SU-DHL-6 (cell line): ENCODE measurements at regions not wholly inside any gene's neighbourhood (a gene's known extent, or its start where the extent isn't known, plus 50 kb on each side); places are given as distances from the start of the nearest gene placed in this dataset.

Experiments used
- H2AFZ ChIP-seq: fragments of 200-600 bp; sonication (generic); 2 replicates; pipeline ENCODE4 v1.6.1; 2014; ENCODE audit warnings: low read depth, mild to moderate bottlenecking, moderate library complexity, mixed read lengths, antibody characterized with exemption, low read length; ENCODE audit not compliant: severe bottlenecking
- H3F3A ChIP-seq: fragments of 200-600 bp; shearing (Covaris generic); 2 replicates; pipeline ENCODE4 v1.6.0; 2016; ENCODE audit warnings: antibody characterized with exemption, mild to moderate bottlenecking; ENCODE audit not compliant: insufficient read depth
- H3K27ac ChIP-seq: fragments of 200-600 bp; sonication (generic); 2 replicates; pipeline ENCODE4 v1.5.1; 2016; ENCODE audit warnings: low read depth, mild to moderate bottlenecking, low read length, moderate library complexity, mixed read lengths
- H3K27me3 ChIP-seq: fragments of 200-600 bp; sonication (generic), shearing (Covaris generic); 2 replicates; pipeline ENCODE4 v1.6.0; 2014; ENCODE audit warnings: mild to moderate bottlenecking, low read length
- H3K36me3 ChIP-seq: fragments of 200-600 bp; sonication (generic); 2 replicates; pipeline ENCODE4 v1.6.1; 2014; ENCODE audit warnings: mild to moderate bottlenecking, low read length, mixed read lengths
- H3K4me2 ChIP-seq: fragments of 300-600, 200-600 bp; shearing (Covaris generic), sonication (generic); 2 replicates; pipeline ENCODE4 v1.6.0; 2014; ENCODE audit warnings: low read length, low read depth, mild to moderate bottlenecking; ENCODE audit not compliant: poor library complexity, severe bottlenecking
- H3K4me3 ChIP-seq: fragments of 200-600 bp; sonication (generic); 2 replicates; pipeline ENCODE4 v1.5.1; 2014; ENCODE audit warnings: antibody characterized with exemption, low read length, mild to moderate bottlenecking, mixed read lengths; ENCODE audit not compliant: insufficient read depth, poor library complexity, severe bottlenecking
- H3K79me2 ChIP-seq: fragments of 200-600 bp; sonication (generic); 2 replicates; pipeline ENCODE4 v1.6.1; 2014; ENCODE audit warnings: mild to moderate bottlenecking, low read length, moderate library complexity; ENCODE audit not compliant: insufficient read depth
- H3K9ac ChIP-seq: fragments of 200-600 bp; sonication (generic); 2 replicates; pipeline ENCODE4 v1.7.0; 2014; ENCODE audit warnings: mild to moderate bottlenecking, low read length
- H3K9me2 ChIP-seq: fragments of 200-600 bp; sonication (generic); replicated peaks from 2 replicates; pipeline ENCODE4 v1.6.1; 2014; ENCODE audit warnings: low read length; ENCODE audit not compliant: insufficient read depth
- H3K9me3 ChIP-seq: fragments of 200-600 bp; sonication (generic); 2 replicates; pipeline ENCODE4 v1.6.1; 2014; ENCODE audit warnings: low read length, mixed read lengths; ENCODE audit not compliant: insufficient read depth
- H4K20me1 ChIP-seq: fragments of 200-600 bp; sonication (generic); 2 replicates; pipeline ENCODE4 v1.6.1; 2014; ENCODE audit warnings: low read depth, mild to moderate bottlenecking, antibody characterized with exemption, low read length, moderate library complexity, mixed read lengths
- EZH2phosphoT487 ChIP-seq: fragments of 200-600 bp; sonication (generic), shearing (Covaris generic); conservative IDR thresholded peaks from 2 replicates; pipeline ENCODE4 v1.6.1; 2018; ENCODE audit warnings: mild to moderate bottlenecking, antibody characterized with exemption, low read length, moderate library complexity, mixed read lengths
- TF ChIP-seq, protein P1 (sequence below): fragments of 200-600 bp; sonication (generic); IDR thresholded peaks from one replicate; pipeline ENCODE4 v1.5.1; 2017; ENCODE audit warnings: antibody characterized with exemption, mild to moderate bottlenecking, low read length, moderate library complexity; ENCODE audit not compliant: insufficient read depth, poor library complexity, severe bottlenecking

DNA sequence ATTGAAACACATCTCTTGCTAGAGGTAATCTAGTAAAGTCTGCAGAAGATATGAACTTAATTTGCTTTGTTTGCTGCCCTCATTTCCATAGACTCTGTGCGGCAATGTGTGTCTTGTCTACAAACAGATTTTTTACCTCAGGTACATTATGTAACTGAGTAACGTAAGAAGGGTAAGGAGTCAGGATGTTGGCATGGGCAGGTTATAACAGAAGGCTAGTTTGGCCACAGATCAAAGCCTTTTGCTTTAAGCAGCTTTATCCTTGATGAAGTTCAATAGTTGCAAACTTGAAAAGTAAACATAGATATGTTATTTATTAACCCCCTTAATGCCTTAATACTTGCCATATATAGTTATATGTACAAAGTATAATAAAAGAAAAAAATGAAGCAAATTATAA is 391.6 kb upstream of the FKBP1C start:
- Histone ChIP-seq H3K79me2 (no peaks in the 10 kb centered on the region), H3K36me3 (no peaks in the 10 kb centered on the region), H3K27ac (no peak overlapping the region), H4K20me1 (no peaks in the 10 kb centered on the region), H3K4me3 (no peak overlapping the region), H3K4me2 (no peak overlapping the region), H3K27me3 (no peaks in the 10 kb centered on the region), H2AFZ (no peak overlapping the region), H3K9me2 (no peaks in the 10 kb centered on the region), H3F3A (no peaks in the 10 kb centered on the region), H3K9ac (no peak overlapping the region), H3K9me3 (no peaks in the 10 kb centered on the region)
- no peak for TF ChIP-seq EZH2phosphoT487
- TF ChIP-seq, protein P1, sequence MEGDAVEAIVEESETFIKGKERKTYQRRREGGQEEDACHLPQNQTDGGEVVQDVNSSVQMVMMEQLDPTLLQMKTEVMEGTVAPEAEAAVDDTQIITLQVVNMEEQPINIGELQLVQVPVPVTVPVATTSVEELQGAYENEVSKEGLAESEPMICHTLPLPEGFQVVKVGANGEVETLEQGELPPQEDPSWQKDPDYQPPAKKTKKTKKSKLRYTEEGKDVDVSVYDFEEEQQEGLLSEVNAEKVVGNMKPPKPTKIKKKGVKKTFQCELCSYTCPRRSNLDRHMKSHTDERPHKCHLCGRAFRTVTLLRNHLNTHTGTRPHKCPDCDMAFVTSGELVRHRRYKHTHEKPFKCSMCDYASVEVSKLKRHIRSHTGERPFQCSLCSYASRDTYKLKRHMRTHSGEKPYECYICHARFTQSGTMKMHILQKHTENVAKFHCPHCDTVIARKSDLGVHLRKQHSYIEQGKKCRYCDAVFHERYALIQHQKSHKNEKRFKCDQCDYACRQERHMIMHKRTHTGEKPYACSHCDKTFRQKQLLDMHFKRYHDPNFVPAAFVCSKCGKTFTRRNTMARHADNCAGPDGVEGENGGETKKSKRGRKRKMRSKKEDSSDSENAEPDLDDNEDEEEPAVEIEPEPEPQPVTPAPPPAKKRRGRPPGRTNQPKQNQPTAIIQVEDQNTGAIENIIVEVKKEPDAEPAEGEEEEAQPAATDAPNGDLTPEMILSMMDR = no peak

- Histone ChIP-seq H3K27me3 (no peaks in the 10 kb centered on the region), H3F3A (no peaks in the 10 kb centered on the region), H2AFZ (no peak overlapping the region), H4K20me1 (no peaks in the 10 kb centered on the region), H3K27ac (no peak overlapping the region), H3K9me3 (no peaks in the 10 kb centered on the region), H3K9ac (no peak overlapping the region), H3K4me2 (no peak overlapping the region), H3K9me2 (no peaks in the 10 kb centered on the region), H3K4me3 (no peak overlapping the region), H3K79me2 (no peaks in the 10 kb centered on the region), H3K36me3 (no peaks in the 10 kb centered on the region)
- TF ChIP-seq, protein P1 = no peak
- TF ChIP-seq EZH2phosphoT487 = no peak
Measured at GRCh38 chr6:62808565-62809293, 402.5 kb upstream of the FKBP1C start.

GRCh38 chr6:62805431-62805830 is 405.8 kb upstream of the FKBP1C start:
- H3K9ac ChIP-seq = no peak overlapping the region
- H4K20me1 ChIP-seq = no peaks in the 10 kb centered on the region
- no peak overlapping the region for H3K4me2 ChIP-seq
- H3K9me2 ChIP-seq = no peaks in the 10 kb centered on the region
- H3K27me3 ChIP-seq = no peaks in the 10 kb centered on the region
- no peaks in the 10 kb centered on the region for H3F3A ChIP-seq
- no peaks in the 10 kb centered on the region for H3K79me2 ChIP-seq
- no peak overlapping the region for H2AFZ ChIP-seq
- TF ChIP-seq, protein P1 = no peak
- no peak for TF ChIP-seq EZH2phosphoT487
- H3K36me3 ChIP-seq = no peaks in the 10 kb centered on the region
- no peak overlapping the region for H3K4me3 ChIP-seq
- no peaks in the 10 kb centered on the region for H3K9me3 ChIP-seq
- H3K27ac ChIP-seq = no peak overlapping the region
